Fibroblast of pulmonary artery (primary cell): ENCODE measurements at regions not wholly inside any gene's neighbourhood (a gene's known extent, or its start where the extent isn't known, plus 50 kb on each side); places are given as distances from the start of the nearest gene placed in this dataset.

Experiments used
- DNase-seq: peaks from one replicate; pipeline ENCODE4 v3.0.0-alpha.2; 2010; ENCODE audit warnings: low read depth
- H3K4me3 ChIP-seq: replicated peaks from 2 replicates; pipeline ENCODE4 v1.5.1; 2011; ENCODE audit warnings: low read depth, mild to moderate bottlenecking, control low read depth, low read length, moderate library complexity
- CTCF ChIP-seq: IDR thresholded peaks from 2 replicates; pipeline ENCODE4 v1.5.1; 2011; ENCODE audit warnings: mild to moderate bottlenecking, control low read depth, low read length, inconsistent platforms; ENCODE audit errors: missing control alignments

DNA sequence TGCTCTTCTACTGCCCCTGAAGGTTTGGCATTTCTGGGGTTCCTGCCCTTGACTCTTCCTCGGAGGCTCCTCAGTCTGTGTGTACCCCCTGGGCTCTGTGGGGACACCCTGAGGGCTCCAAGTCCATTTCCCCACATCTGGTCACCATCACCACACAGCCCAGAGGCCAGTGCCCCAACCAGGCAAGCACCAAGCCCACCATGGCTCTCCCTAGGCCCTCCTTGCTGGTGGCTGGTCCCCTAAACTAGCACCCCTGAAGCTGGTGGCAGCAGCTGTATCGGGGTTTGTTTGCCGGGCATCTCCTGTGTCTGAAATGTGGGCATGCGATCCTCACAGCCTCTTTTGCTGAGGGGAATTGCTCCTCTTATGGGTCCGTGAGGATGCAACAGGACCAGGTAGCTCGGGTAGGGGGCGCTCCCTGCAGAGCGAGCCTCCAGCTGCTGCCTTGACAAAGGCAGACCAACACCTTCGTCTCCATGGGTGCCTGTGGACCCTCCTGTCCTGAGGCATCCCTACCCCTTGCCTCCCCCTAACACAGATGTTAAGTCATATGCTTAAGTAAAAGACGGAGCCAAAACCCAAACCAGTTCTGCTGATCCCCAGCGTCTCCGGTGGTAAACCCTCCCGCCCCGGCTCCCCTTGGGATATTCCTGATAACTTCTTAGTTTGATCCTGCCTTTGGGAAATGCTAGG lies 138.9 kb upstream of the IRX4 start:
- H3K4me3 ChIP-seq, result no peak overlapping the region
- no peak for TF ChIP-seq CTCF
- no peak for DNase-seq

GRCh38 chr5:2020730-2021129 lies 138.0 kb upstream of the IRX4 start:
- no peak for TF ChIP-seq CTCF
- no peak overlapping the region for H3K4me3 ChIP-seq
- DNase-seq, result no peak

DNA sequence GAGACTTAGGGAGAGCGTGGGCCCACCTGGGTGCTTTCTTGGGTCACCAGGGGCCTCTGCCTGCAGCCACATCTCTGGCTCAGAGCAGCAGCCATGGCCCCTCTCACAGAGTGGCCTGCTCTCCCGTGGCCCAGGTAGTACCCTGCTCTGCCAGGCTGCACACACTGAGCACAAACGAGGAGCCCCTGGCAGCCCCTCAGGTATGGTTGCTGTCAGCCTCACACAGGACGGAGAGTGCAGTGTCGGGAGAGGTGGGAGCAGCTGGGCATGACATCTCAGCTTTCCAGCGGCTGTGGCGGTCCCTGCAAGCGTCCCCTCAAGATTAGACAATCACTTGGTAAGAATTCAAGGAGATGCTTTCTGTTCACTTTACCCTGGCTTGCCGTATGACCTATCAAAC lies 137.0 kb upstream of the IRX4 start:
- no peak for DNase-seq
- H3K4me3 ChIP-seq, result no peak overlapping the region
- no peak for TF ChIP-seq CTCF

DNA sequence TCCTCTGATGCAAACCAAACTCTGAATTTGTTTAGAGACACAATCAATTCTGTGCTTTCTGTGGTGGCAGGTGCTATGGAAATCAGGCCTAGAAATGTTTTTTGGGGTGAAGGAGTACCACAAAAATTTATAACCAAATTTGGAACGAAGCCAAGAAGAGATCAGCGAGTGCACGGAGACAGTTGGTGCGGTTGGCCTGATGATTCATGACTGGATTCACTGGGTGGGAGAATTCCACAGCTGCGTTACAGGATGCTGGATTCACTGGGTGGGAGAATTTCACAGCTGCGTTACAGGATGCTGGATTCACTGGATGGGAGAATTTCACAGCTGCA lies 135.6 kb upstream of the IRX4 start:
- no peak for DNase-seq
- no peak overlapping the region for H3K4me3 ChIP-seq
- no peak for TF ChIP-seq CTCF

DNA sequence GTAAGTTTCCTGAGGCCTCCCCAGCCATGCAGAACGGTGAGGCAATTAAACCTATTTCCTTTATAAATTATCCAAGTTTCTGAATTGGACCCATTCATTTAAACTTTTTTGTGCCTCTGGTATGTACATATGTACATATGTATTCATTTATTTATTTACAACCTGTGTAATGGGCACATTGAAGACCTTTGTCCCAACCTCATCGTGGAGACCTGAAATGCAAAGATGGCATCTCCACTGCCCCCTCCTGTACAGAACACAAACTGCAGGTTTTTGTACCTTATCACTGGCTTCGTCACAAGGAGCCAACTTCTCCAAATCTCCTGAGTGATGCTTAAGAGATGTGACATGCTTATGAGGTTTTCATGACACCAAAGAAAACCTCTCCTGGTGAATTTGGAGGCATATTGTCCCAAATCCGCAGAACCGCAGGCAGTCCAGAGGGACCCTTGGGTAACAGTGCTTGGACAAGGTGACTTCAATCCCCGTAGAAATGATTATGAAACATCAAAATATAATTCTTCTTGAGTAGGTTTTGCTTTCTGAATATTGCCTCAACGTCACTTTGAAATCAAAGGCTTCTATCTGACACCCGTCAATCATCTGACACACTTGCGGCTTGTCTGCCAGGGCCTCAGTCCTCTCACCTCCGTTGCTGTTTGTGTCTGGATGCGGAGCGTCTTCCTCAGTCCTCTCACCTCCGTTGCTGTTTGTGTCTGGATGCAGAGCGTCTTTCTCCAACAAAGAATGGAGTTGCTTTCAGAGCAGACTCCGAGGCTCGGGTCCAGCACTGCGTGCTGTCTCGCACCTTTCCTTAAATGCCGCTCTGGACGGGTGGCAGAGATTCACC lies 135.0 kb upstream of the IRX4 start:
- peak; percentile 59 for TF ChIP-seq CTCF
- peak; percentile 41 for DNase-seq

DNA sequence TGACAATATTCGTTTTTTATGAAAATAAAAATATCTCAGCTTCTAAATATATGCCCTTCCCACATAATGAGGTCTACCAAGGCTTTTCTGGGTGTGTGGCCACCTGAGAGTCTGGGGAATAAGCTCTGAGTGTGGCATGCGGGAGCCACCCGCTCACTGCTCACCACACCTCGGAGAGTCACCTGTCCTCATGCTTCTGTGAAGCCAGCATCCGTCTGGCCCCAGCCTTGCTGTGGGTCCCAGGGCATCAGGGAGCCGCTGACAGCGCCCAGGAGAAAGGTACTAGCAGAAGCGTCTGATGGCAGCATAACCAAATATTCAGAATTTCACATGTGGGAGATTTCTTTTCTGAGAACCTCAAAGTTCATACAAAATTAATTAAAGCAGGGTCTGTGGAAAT lies 133.2 kb upstream of the IRX4 start:
- H3K4me3 ChIP-seq, result no peak overlapping the region
- DNase-seq, result no peak
- no peak for TF ChIP-seq CTCF

More for the DNA sequence above, 135.0 kb upstream of the IRX4 start:
- no peak overlapping the region for H3K4me3 ChIP-seq
